Neural cell (in vitro differentiated cells): ENCODE measurements at regions not wholly inside any gene's neighbourhood (a gene's known extent, or its start where the extent isn't known, plus 50 kb on each side); places are given as distances from the start of the nearest gene placed in this dataset.

Experiments
- EP300 ChIP-seq: fragments of 450-650 bp; conservative IDR thresholded peaks from 2 replicates; pipeline ENCODE4 v1.6.1; 2014; ENCODE audit warnings: antibody characterized with exemption, mild to moderate bottlenecking, moderate library complexity; ENCODE audit not compliant: poor library complexity, severe bottlenecking
- EZH2 ChIP-seq: fragments of 200-600, 300-800 bp; shearing (Covaris generic), sonication (generic); IDR thresholded peaks from 2 replicates; pipeline ENCODE4 v1.6.1; 2014; ENCODE audit warnings: antibody characterized with exemption, low read length, borderline replicate concordance, mild to moderate bottlenecking; ENCODE audit not compliant: insufficient read depth, poor library complexity, severe bottlenecking
- MXI1 ChIP-seq: fragments of 450-650 bp; conservative IDR thresholded peaks from 2 replicates; pipeline ENCODE4 v1.6.1; 2014; ENCODE audit warnings: antibody characterized with exemption, mild to moderate bottlenecking; ENCODE audit not compliant: poor library complexity, severe bottlenecking
- POLR2AphosphoS5 ChIP-seq: IDR thresholded peaks from 2 replicates; pipeline ENCODE4 v1.6.1; 2012
- RAD21 ChIP-seq: fragments of 450-650 bp; conservative IDR thresholded peaks from 2 replicates; pipeline ENCODE4 v1.6.1; 2014; ENCODE audit warnings: antibody characterized with exemption, mild to moderate bottlenecking, moderate library complexity
- TAF1 ChIP-seq: IDR thresholded peaks from 2 replicates; pipeline ENCODE4 v1.6.1; 2012; ENCODE audit warnings: low read depth
- TF ChIP-seq, protein P1 (sequence below): fragments of 450-650 bp; IDR thresholded peaks from 2 replicates; pipeline ENCODE4 v1.5.1; 2014; ENCODE audit warnings: antibody characterized with exemption, mild to moderate bottlenecking, moderate library complexity; ENCODE audit not compliant: poor library complexity, severe bottlenecking

DNA sequence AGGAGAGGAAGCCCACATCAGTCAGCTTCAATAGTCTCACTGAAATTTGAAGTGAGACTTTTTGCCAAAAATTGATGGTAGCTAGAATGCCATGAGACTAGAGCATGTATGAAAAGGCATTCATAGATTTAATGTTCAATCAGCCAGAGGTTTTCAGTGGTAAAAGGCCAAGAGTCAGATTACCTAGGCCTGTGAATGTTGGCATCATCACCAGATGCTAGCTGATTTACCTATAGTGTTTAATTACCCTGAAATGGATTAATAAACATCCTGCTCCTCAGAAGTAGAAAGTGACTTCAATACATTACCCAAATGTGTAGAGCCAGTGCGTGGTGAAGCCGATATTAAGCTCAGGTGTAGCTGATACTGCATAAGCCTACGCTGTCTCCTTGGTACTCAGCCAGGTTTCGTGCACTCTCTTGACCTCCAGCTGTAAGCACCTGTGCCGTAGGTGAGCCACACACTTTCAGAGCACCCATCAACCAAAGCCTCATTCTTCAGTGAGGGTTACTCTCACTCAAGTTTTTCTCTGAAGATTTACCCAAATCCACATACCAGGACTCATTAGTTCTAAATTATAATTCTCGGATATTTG lies 1140.3 kb upstream of the SLC10A2 start:
- TF ChIP-seq, protein P1, sequence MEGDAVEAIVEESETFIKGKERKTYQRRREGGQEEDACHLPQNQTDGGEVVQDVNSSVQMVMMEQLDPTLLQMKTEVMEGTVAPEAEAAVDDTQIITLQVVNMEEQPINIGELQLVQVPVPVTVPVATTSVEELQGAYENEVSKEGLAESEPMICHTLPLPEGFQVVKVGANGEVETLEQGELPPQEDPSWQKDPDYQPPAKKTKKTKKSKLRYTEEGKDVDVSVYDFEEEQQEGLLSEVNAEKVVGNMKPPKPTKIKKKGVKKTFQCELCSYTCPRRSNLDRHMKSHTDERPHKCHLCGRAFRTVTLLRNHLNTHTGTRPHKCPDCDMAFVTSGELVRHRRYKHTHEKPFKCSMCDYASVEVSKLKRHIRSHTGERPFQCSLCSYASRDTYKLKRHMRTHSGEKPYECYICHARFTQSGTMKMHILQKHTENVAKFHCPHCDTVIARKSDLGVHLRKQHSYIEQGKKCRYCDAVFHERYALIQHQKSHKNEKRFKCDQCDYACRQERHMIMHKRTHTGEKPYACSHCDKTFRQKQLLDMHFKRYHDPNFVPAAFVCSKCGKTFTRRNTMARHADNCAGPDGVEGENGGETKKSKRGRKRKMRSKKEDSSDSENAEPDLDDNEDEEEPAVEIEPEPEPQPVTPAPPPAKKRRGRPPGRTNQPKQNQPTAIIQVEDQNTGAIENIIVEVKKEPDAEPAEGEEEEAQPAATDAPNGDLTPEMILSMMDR: no peak
- TF ChIP-seq EZH2 (no peak), TAF1 (no peak), POLR2AphosphoS5 (no peak), RAD21 (no peak), EP300 (no peak), MXI1 (no peak)
